Common myeloid progenitor, CD34-positive (primary cell): ENCODE measurements at regions not wholly inside any gene's neighbourhood (a gene's known extent, or its start where the extent isn't known, plus 50 kb on each side); places are given as distances from the start of the nearest gene placed in this dataset.

Experiments
- CTCF ChIA-PET: fragments of 350-600 bp; sonication (Branson Sonifier 250); formaldehyde crosslinking; loops from one replicate; lab custom pipeline; 2021; ENCODE audit warnings: antibody characterized with exemption; lab: Charles Lee
- POLR2A ChIA-PET: fragments of 350-600 bp; sonication (Branson Sonifier 250); formaldehyde crosslinking; loops from one replicate; lab custom pipeline; 2021; ENCODE audit warnings: antibody characterized with exemption; lab: Charles Lee
- DNase-seq, 3 donors: peaks; one replicate each; pipeline versions ENCODE4 v3.0.0 to v3.0.0-alpha.2; 2013
- H3K27ac ChIP-seq, 2 experiments: 1 replicate in 1 of 2; 2 replicates in 1 of 2; pipeline ENCODE4 v1.7.0; 2013; ENCODE audit warnings: inconsistent platforms in 2 of 2, low read length in 2 of 2, mild to moderate bottlenecking in 2 of 2, low read depth in 1 of 2, moderate library complexity in 1 of 2; ENCODE audit not compliant: severe bottlenecking in 2 of 2, insufficient read depth in 1 of 2, poor library complexity in 1 of 2
- H3K27me3 ChIP-seq, 5 experiments: replicated peaks in 2 of 5; 1 replicate in 3 of 5; 2 replicates in 2 of 5; pipeline versions ENCODE4 v1.6.1 to v1.7.0; 2013; ENCODE audit warnings: low read length in 4 of 5, mild to moderate bottlenecking in 2 of 5, moderate library complexity in 2 of 5, inconsistent platforms in 1 of 5; ENCODE audit not compliant: insufficient read depth in 5 of 5, control insufficient read depth in 4 of 5
- H3K36me3 ChIP-seq, 4 experiments: 1 replicate in 2 of 4; 2 replicates in 2 of 4; pipeline versions ENCODE4 v1.6.1 to v1.7.0; 2013; ENCODE audit warnings: low read length in 3 of 4, control low read depth in 1 of 4, mild to moderate bottlenecking in 1 of 4; ENCODE audit not compliant: control insufficient read depth in 4 of 4, insufficient read depth in 4 of 4
- H3K4me1 ChIP-seq, 4 experiments: 1 replicate in 3 of 4; 2 replicates in 1 of 4; pipeline versions ENCODE4 v1.6.1 to v1.7.1; 2013; ENCODE audit warnings: low read length in 3 of 4, mild to moderate bottlenecking in 3 of 4, control low read depth in 1 of 4, inconsistent platforms in 1 of 4, moderate library complexity in 1 of 4; ENCODE audit not compliant: control insufficient read depth in 4 of 4, insufficient read depth in 4 of 4; ENCODE audit errors: control extremely low read depth in 1 of 4
- H3K4me3 ChIP-seq, 7 experiments: 1 replicate in 4 of 7; 2 replicates in 3 of 7; pipeline versions ENCODE4 v1.5.1 to v1.7.0; 2013; ENCODE audit warnings: mild to moderate bottlenecking in 7 of 7, low read length in 6 of 7, moderate library complexity in 6 of 7, inconsistent platforms in 2 of 7, low read depth in 2 of 7, control low read depth in 1 of 7; ENCODE audit not compliant: insufficient read depth in 4 of 7, control insufficient read depth in 1 of 7; ENCODE audit errors: extremely low read depth in 1 of 7
- H3K9me3 ChIP-seq, 5 experiments: 1 replicate in 4 of 5; 2 replicates in 1 of 5; pipeline versions ENCODE4 v1.6.1 to v1.7.1; 2013; ENCODE audit warnings: low read length in 4 of 5, mild to moderate bottlenecking in 2 of 5, inconsistent platforms in 1 of 5, low read depth in 1 of 5, moderate library complexity in 1 of 5; ENCODE audit not compliant: control insufficient read depth in 4 of 5, insufficient read depth in 2 of 5; ENCODE audit errors: control extremely low read depth in 1 of 5
- WGBS: methylation state at CpG from one replicate; pipeline ENCODE4 v1.1.5; 2013; ENCODE audit not compliant: insufficient coverage; 5-methylcytosine and 5-hydroxymethylcytosine counted together

DNA sequence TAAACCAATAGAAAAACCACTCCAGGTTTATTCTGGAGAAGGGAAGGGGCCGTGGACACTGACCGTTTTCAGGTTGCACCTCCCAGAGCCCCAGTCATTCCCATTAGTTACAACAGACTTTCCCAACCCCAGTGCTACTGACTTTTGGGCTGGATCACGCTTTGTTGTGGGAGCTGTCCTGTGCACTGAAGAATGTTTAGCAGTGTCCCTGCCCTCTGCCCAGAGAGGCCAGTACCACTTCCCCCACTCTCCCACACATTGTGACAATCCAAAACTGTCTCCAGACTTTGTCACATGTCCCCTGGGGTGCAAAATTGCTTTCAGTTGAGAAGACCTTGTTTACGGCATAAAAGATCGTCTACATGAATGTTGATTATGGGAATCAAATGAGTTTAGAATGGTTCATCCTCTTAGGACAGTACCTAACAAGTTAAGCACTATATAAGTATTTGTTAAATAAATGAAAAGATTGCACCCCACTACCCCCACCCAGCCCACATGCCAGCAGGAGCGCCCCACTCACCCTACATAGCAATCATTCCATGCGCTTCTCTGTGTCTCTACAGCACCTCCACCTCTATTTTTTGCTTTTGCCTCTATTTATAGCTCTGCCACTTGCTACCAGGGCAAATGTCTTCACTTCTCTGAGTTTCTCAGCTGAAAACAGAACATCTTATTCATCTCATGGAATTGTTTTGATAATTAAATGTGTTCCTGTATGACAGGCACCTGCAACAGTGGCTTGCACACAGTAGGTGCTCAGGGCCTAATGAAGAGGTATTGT is 104.9 kb downstream of the AXIN2 start:
- no peak for DNase-seq
- POLR2A ChIA-PET: no interaction called here
- WGBS: 100% methylated on average over 3 of the region's 7 CpGs
- Histone ChIP-seq H3K27ac (no peak overlapping the region), H3K9me3 (peaks cover 0 to under 1% (median 0%) of the 10 kb centered on the region in 5 experiments), H3K4me1 (no peaks in the 10 kb centered on the region), H3K36me3 (no peaks in the 10 kb centered on the region), H3K27me3 (peaks cover 0 to 42% (median 10%) of the 10 kb centered on the region in 5 experiments), H3K4me3 (no peak overlapping the region)
- CTCF ChIA-PET: no interaction called here

- 60% methylated on average over 6 of the region's 7 CpGs for WGBS
- ChIA-PET POLR2A (no interaction called here), CTCF (interaction anchor here (0.6 kb wide), 1 partner anchor 21 kb away, joined by 3 read pairs; no protein-coding TSS in a partner anchor)
- Histone ChIP-seq H3K27me3 (peaks cover 0 to 42% (median 10%) of the 10 kb centered on the region in 5 experiments), H3K9me3 (peaks cover 0 to 2% (median 0%) of the 10 kb centered on the region in 5 experiments), H3K27ac (no peak overlapping the region), H3K4me3 (no peak overlapping the region), H3K4me1 (no peaks in the 10 kb centered on the region), H3K36me3 (no peaks in the 10 kb centered on the region)
- peak in 1 of 3 donors; percentile 2 for DNase-seq
These were observed 105.5 kb downstream of the AXIN2 start for GRCh38 chr17:65455972-65456343.

GRCh38 chr17:65455154-65455971 is 106.1 kb downstream of the AXIN2 start:
- 89% methylated on average over 9 of the region's 11 CpGs for WGBS
- Histone ChIP-seq H3K36me3 (no peaks in the 10 kb centered on the region), H3K4me1 (no peaks in the 10 kb centered on the region), H3K9me3 (peaks cover 0 to 4% (median 0%) of the 10 kb centered on the region in 5 experiments), H3K4me3 (no peak overlapping the region), H3K27me3 (peaks cover 0 to 40% (median 10%) of the 10 kb centered on the region in 5 experiments), H3K27ac (no peak overlapping the region)
- no peak for DNase-seq
- CTCF ChIA-PET: interaction anchor here (0.6 kb wide), 1 partner anchor 22 kb away, joined by 3 read pairs; no protein-coding TSS in a partner anchor
- POLR2A ChIA-PET: no interaction called here

DNA sequence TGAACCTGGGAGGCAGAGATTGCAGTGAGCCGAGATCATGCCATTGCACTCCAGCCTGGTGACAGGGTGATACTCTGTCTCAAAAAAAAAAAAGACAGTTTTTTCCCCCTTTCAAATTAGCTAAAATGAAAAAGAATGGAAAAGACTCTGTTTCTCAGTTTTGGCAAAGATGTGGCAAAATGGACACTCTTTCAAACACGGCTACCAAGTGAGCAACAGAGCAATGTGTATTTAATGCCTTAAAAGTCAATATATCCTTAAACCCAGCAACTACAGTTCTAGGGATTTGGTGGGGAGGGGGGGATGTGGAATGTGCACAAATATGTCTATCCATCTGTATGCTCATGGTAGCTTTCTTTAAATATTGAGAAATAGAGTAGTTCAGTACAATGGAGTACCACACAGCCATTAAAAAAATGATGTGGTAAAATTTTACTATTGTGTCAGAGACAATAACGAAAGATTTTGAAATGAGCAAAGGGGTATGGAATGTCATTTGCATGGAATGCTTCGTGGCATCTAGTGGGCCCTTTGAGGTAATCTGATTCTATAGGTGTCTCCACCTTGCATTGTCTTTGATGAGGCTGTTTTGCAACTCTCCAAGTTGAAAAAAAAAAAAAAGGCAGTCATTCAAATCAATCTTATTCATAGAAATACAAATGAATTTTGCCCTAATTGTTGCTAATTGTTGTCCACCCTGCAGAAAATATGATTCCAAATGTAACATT is 108.1 kb downstream of the AXIN2 start:
- WGBS: 90% methylated on average over 2 of the region's 4 CpGs
- ChIA-PET POLR2A (no interaction called here), CTCF (no interaction called here)
- Histone ChIP-seq H3K4me3 (no peak overlapping the region), H3K9me3 (peaks cover 0 to 8% (median 2%) of the 10 kb centered on the region in 5 experiments), H3K36me3 (no peaks in the 10 kb centered on the region), H3K27ac (no peak overlapping the region), H3K27me3 (peaks cover 0 to 23% (median 7%) of the 10 kb centered on the region in 5 experiments), H3K4me1 (no peaks in the 10 kb centered on the region)
- no peak for DNase-seq

DNA sequence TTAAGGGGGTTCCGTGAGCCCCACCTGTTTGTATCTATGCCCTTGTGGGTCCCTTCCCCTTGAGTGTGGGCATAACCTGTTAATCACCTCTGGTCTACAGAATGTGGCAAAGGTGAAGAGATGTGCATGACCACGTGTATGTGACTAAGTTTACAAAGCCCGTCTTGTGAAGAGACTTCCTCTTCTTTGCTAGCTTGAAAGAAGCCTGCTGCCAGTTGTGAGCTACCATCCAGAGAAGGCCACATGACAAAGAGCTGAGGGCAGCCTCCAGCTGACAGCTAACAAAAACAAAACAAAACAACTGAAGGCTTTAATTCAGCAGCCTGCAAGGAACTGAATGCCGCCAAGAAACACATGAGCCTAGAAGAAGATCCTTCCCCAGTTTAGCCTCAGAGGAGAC is 112.0 kb downstream of the AXIN2 start:
- 61% methylated on average over 3 of the region's 4 CpGs for WGBS
- Histone ChIP-seq H3K4me3 (no peak overlapping the region), H3K27me3 (peaks cover 0 to 12% (median 0%) of the 10 kb centered on the region in 5 experiments), H3K4me1 (no peaks in the 10 kb centered on the region), H3K36me3 (no peaks in the 10 kb centered on the region), H3K27ac (no peak overlapping the region), H3K9me3 (peaks cover 0 to 8% (median 2%) of the 10 kb centered on the region in 5 experiments)
- no peak for DNase-seq
- POLR2A ChIA-PET: no interaction called here
- CTCF ChIA-PET: no interaction called here

GRCh38 chr17:65447823-65448222 is 113.6 kb downstream of the AXIN2 start:
- DNase-seq: no peak
- H3K4me1 ChIP-seq: no peaks in the 10 kb centered on the region
- peaks cover 0 to 23% (median 0%) of the 10 kb centered on the region in 5 experiments for H3K27me3 ChIP-seq
- CTCF ChIA-PET: no interaction called here
- POLR2A ChIA-PET: no interaction called here
- WGBS: 50% methylated on average over 1 of the region's 2 CpGs
- peaks cover 0 to 8% (median 2%) of the 10 kb centered on the region in 5 experiments for H3K9me3 ChIP-seq
- no peak overlapping the region for H3K4me3 ChIP-seq
- no peaks in the 10 kb centered on the region for H3K36me3 ChIP-seq
- no peak overlapping the region for H3K27ac ChIP-seq
